HEK293 (cell line): ENCODE measurements at regions not wholly inside any gene's neighbourhood (a gene's known extent, or its start where the extent isn't known, plus 50 kb on each side); places are given as distances from the start of the nearest gene placed in this dataset.
A peak's percentile ranks its signal among the peaks of the same experiment; 100 is the strongest.

Experiments used
- CTCF ChIA-PET: fragments of 350-600 bp; formaldehyde crosslinking; extraction: SDS; loops from one replicate; lab custom pipeline; 2021; ENCODE audit warnings: antibody characterized with exemption; lab: Yijun Ruan, JAX
- POLR2A ChIA-PET: fragments of 300-600 bp; formaldehyde crosslinking; extraction: SDS; loops from one replicate; lab custom pipeline; 2020; ENCODE audit warnings: antibody characterized with exemption, inconsistent platforms; lab: Yijun Ruan, JAX
- H3K27ac ChIP-seq: fragments of 200-500 bp; sonication (Bioruptor generic); 2 replicates; pipeline ENCODE4 v1.5.1; 2014; ENCODE audit warnings: low read depth, low read length, control low read depth, inconsistent platforms; ENCODE audit errors: extremely low read depth
- H3K36me3 ChIP-seq, 2 experiments: fragments of 200-500 bp in 1 of 2; sonication (Bioruptor generic) in 1 of 2; 1 replicate in 1 of 2; 2 replicates in 1 of 2; pipeline ENCODE4 v1.5.1; 2014 to 2017; ENCODE audit warnings: inconsistent platforms in 2 of 2, low read length in 2 of 2; ENCODE audit not compliant: control insufficient read depth in 2 of 2, insufficient read depth in 1 of 2
- H3K4me1 ChIP-seq: fragments of 200-500 bp; sonication (Bioruptor generic); 2 replicates; pipeline ENCODE4 v1.5.1; 2014; ENCODE audit warnings: mild to moderate bottlenecking, low read length, inconsistent platforms; ENCODE audit not compliant: control insufficient read depth, insufficient read depth
- H3K4me3 ChIP-seq: 2 replicates; pipeline ENCODE4 v1.5.1; 2011; ENCODE audit warnings: low read depth, mild to moderate bottlenecking, control low read depth, low read length, moderate library complexity
- H3K9me3 ChIP-seq: fragments of 200-500 bp; sonication (Bioruptor generic); 2 replicates; pipeline ENCODE4 v1.5.1; 2014; ENCODE audit warnings: low read depth, low read length, inconsistent platforms; ENCODE audit not compliant: control insufficient read depth, insufficient read depth
- AEBP2 ChIP-seq: fragments of 450-650 bp; formaldehyde crosslinking; IDR thresholded peaks from 2 replicates; pipeline ENCODE4 v1.5.1; 2016; ENCODE audit warnings: missing biosample characterization, missing genetic modification characterization, borderline replicate concordance
- EGR2 ChIP-seq: fragments of 450-650 bp; formaldehyde crosslinking; IDR thresholded peaks from 2 replicates; pipeline ENCODE4 v1.5.1; 2016; ENCODE audit warnings: low read depth, missing biosample characterization, missing genetic modification characterization
- HOXC10 ChIP-seq: sonication (generic); formaldehyde crosslinking; IDR thresholded peaks from 2 replicates; pipeline ENCODE4 v1.8.1; 2023; ENCODE audit warnings: mild to moderate bottlenecking, missing genetic modification reagents
- KLF9 ChIP-seq: fragments of 450-650 bp; formaldehyde crosslinking; IDR thresholded peaks from 2 replicates; pipeline ENCODE4 v1.5.1; 2016; ENCODE audit warnings: missing biosample characterization, missing genetic modification characterization, low read depth
- MYNN ChIP-seq: fragments of 450-650 bp; formaldehyde crosslinking; IDR thresholded peaks from 2 replicates; pipeline ENCODE4 v1.5.1; 2016; ENCODE audit warnings: missing biosample characterization, missing genetic modification characterization, borderline replicate concordance
- REST ChIP-seq: fragments of 450-650 bp; formaldehyde crosslinking; IDR thresholded peaks from 2 replicates; pipeline ENCODE4 v1.5.1; 2016; ENCODE audit warnings: missing biosample characterization, missing genetic modification characterization
- SCRT2 ChIP-seq: fragments of 450-650 bp; formaldehyde crosslinking; IDR thresholded peaks from 2 replicates; pipeline ENCODE4 v1.5.1; 2016; ENCODE audit warnings: missing biosample characterization, missing genetic modification characterization
- SETDB1 ChIP-seq: IDR thresholded peaks from one replicate; pipeline ENCODE4 v1.6.1; 2017; ENCODE audit warnings: mild to moderate bottlenecking, low read length, moderate library complexity, mixed read lengths; ENCODE audit not compliant: insufficient read length
- SP7 ChIP-seq: fragments of 450-650 bp; formaldehyde crosslinking; IDR thresholded peaks from 2 replicates; pipeline ENCODE4 v1.5.1; 2016; ENCODE audit warnings: missing biosample characterization, missing genetic modification characterization
- TRIM28 ChIP-seq: IDR thresholded peaks from 2 replicates; pipeline ENCODE4 v1.6.1; 2011; ENCODE audit warnings: low read length, control low read depth, borderline replicate concordance
- ZNF140 ChIP-seq: fragments of 450-650 bp; formaldehyde crosslinking; IDR thresholded peaks from 2 replicates; pipeline ENCODE4 v1.5.1; 2016; ENCODE audit warnings: missing biosample characterization, missing genetic modification characterization
- ZNF155 ChIP-seq: fragments of 450-650 bp; formaldehyde crosslinking; IDR thresholded peaks from 2 replicates; pipeline ENCODE4 v1.5.1; 2016; ENCODE audit warnings: missing biosample characterization, missing genetic modification characterization
- ZNF175 ChIP-seq: fragments of 450-650 bp; formaldehyde crosslinking; IDR thresholded peaks from 2 replicates; pipeline ENCODE4 v1.5.1; 2016; ENCODE audit warnings: missing biosample characterization, missing genetic modification characterization
- ZNF214 ChIP-seq: fragments of 450-650 bp; formaldehyde crosslinking; IDR thresholded peaks from 2 replicates; pipeline ENCODE4 v1.5.1; 2017; ENCODE audit warnings: missing biosample characterization, mild to moderate bottlenecking, missing genetic modification characterization, borderline replicate concordance
- ZNF280D ChIP-seq: fragments of 450-650 bp; formaldehyde crosslinking; IDR thresholded peaks from 2 replicates; pipeline ENCODE4 v1.5.1; 2016; ENCODE audit warnings: missing biosample characterization, missing genetic modification characterization
- ZNF404 ChIP-seq: fragments of 450-650 bp; formaldehyde crosslinking; IDR thresholded peaks from 2 replicates; pipeline ENCODE4 v1.5.1; 2017; ENCODE audit warnings: missing biosample characterization, missing genetic modification characterization
- ZNF513 ChIP-seq: fragments of 450-650 bp; IDR thresholded peaks from 2 replicates; pipeline ENCODE4 v1.5.1; 2018; ENCODE audit warnings: missing biosample characterization, missing genetic modification characterization
- ZNF521 ChIP-seq: fragments of 450-650 bp; formaldehyde crosslinking; IDR thresholded peaks from 2 replicates; pipeline ENCODE4 v1.5.1; 2017; ENCODE audit warnings: missing biosample characterization, mild to moderate bottlenecking, missing genetic modification characterization
- ZNF558 ChIP-seq: fragments of 450-650 bp; formaldehyde crosslinking; IDR thresholded peaks from 2 replicates; pipeline ENCODE4 v1.5.1; 2016; ENCODE audit warnings: missing biosample characterization, missing genetic modification characterization
- ZNF580 ChIP-seq: fragments of 450-650 bp; formaldehyde crosslinking; IDR thresholded peaks from 2 replicates; pipeline ENCODE4 v1.5.1; 2016; ENCODE audit warnings: missing biosample characterization, missing genetic modification characterization
- ZNF585B ChIP-seq: fragments of 450-650 bp; formaldehyde crosslinking; IDR thresholded peaks from 2 replicates; pipeline ENCODE4 v1.5.1; 2016; ENCODE audit warnings: missing biosample characterization, missing genetic modification characterization
- ZNF596 ChIP-seq: fragments of 450-650 bp; IDR thresholded peaks from 2 replicates; pipeline ENCODE4 v1.5.0; 2018; ENCODE audit warnings: missing biosample characterization, mild to moderate bottlenecking, missing genetic modification characterization, moderate library complexity
- ZNF600 ChIP-seq: fragments of 450-650 bp; formaldehyde crosslinking; IDR thresholded peaks from 2 replicates; pipeline ENCODE4 v1.5.1; 2016; ENCODE audit warnings: missing biosample characterization, missing genetic modification characterization
- ZNF624 ChIP-seq: fragments of 450-650 bp; formaldehyde crosslinking; IDR thresholded peaks from 2 replicates; pipeline ENCODE4 v1.5.1; 2017; ENCODE audit warnings: missing biosample characterization, missing genetic modification characterization
- ZNF792 ChIP-seq: fragments of 450-650 bp; formaldehyde crosslinking; IDR thresholded peaks from 2 replicates; pipeline ENCODE4 v1.5.1; 2016; ENCODE audit warnings: missing biosample characterization, missing genetic modification characterization

- TF ChIP-seq SP7 (tag by site-specific recombination): no peak
- no peak for TF ChIP-seq ZNF624 (tag by site-specific recombination)
- no peak for TF ChIP-seq ZNF596 (tag by site-specific recombination)
- TF ChIP-seq ZNF214 (tag by site-specific recombination): no peak
- TF ChIP-seq REST (tag by site-specific recombination): no peak
- no peak for TF ChIP-seq AEBP2 (tag by site-specific recombination)
- no peak for TF ChIP-seq ZNF792
These were observed 255.5 kb upstream of the SESN3 start (continued) for GRCh38 chr11:95486466-95486865.

GRCh38 chr11:95485115-95485900, 254.3 kb upstream of the SESN3 start:
- no peaks in the 10 kb centered on the region for H3K4me1 ChIP-seq
- no peaks in the 10 kb centered on the region for H3K36me3 ChIP-seq
- H3K9me3 ChIP-seq: no peaks in the 10 kb centered on the region
- H3K27ac ChIP-seq: no peak overlapping the region
- ChIA-PET POLR2A (no interaction called here), CTCF (interaction anchor here (0.9 kb wide), 1 partner anchor 17 kb away, joined by 3 read pairs; no protein-coding TSS in a partner anchor)
- peak; percentile 35; the same call in 1 of the 2 replicates for TF ChIP-seq SCRT2
- no peak for TF ChIP-seq ZNF513
- TF ChIP-seq KLF9 (tag by site-specific recombination): no peak
- TF ChIP-seq ZNF558 (tag by site-specific recombination): no peak
- TF ChIP-seq ZNF404 (tag by site-specific recombination): no peak
- H3K4me3 ChIP-seq: no peak overlapping the region

- no peaks in the 10 kb centered on the region for H3K36me3 ChIP-seq
- H3K27ac ChIP-seq: no peak overlapping the region
- H3K4me3 ChIP-seq: no peak overlapping the region
- ChIA-PET CTCF (no interaction called here), POLR2A (no interaction called here)
- H3K9me3 ChIP-seq: no peaks in the 10 kb centered on the region
- H3K4me1 ChIP-seq: no peaks in the 10 kb centered on the region
- TF ChIP-seq EGR2 (tag by site-specific recombination) (no peak), ZNF580 (tag by site-specific recombination) (no peak), ZNF140 (no peak), SETDB1 (no peak), ZNF175 (tag by site-specific recombination) (no peak), ZNF585B (tag by site-specific recombination) (no peak), ZNF521 (tag by site-specific recombination) (no peak), ZNF280D (tag by site-specific recombination) (no peak), MYNN (no peak), TRIM28 (no peak), HOXC10 (CRISPR knock-in tag) (no peak), ZNF155 (tag by site-specific recombination) (no peak), ZNF600 (no peak)
These were observed 252.3 kb upstream of the SESN3 start for GRCh38 chr11:95483339-95483738.
